HG03135 (cell line): ENCODE measurements at regions not wholly inside any gene's neighbourhood (a gene's known extent, or its start where the extent isn't known, plus 50 kb on each side); places are given as distances from the start of the nearest gene placed in this dataset.

Experiments used
- ATAC-seq: cut with Tn5 transposase; IDR thresholded peaks from one replicate; pipeline ENCODE4 v1.9.1; 2021; ENCODE audit warnings: mild to moderate bottlenecking, moderate library complexity; ENCODE audit not compliant: unreplicated experiment

GRCh38 chr18:51397347-51397962, 200.0 kb upstream of the MEX3C start:
- ATAC-seq: no peak

- no peak for ATAC-seq
Measured at GRCh38 chr18:51398104-51398503, 200.6 kb upstream of the MEX3C start.

- no peak for ATAC-seq
Measured at GRCh38 chr18:51399491-51400122, 202.1 kb upstream of the MEX3C start.

GRCh38 chr18:51400721-51401120, 203.2 kb upstream of the MEX3C start:
- ATAC-seq: no peak

- no peak for ATAC-seq
Measured at GRCh38 chr18:51401912-51402311, 204.4 kb upstream of the MEX3C start.

GRCh38 chr18:51404620-51405019, 207.1 kb upstream of the MEX3C start:
- ATAC-seq: no peak

- ATAC-seq: no peak
Measured at GRCh38 chr18:51405683-51406477, 208.4 kb upstream of the MEX3C start.

- no peak for ATAC-seq
Measured at GRCh38 chr18:51417643-51418483, 220.4 kb upstream of the MEX3C start.

- ATAC-seq: no peak
Measured at GRCh38 chr18:51425475-51425874, 228.0 kb upstream of the MEX3C start.

GRCh38 chr18:51425889-51426288, 228.4 kb upstream of the MEX3C start:
- no peak for ATAC-seq

- ATAC-seq: no peak
Measured at GRCh38 chr18:51426996-51427395, 229.5 kb upstream of the MEX3C start.

- no peak for ATAC-seq
Measured at GRCh38 chr18:51429644-51430043, 232.2 kb upstream of the MEX3C start.

GRCh38 chr18:51430538-51430937, 233.1 kb upstream of the MEX3C start:
- no peak for ATAC-seq

GRCh38 chr18:51433296-51433695, 235.8 kb upstream of the MEX3C start:
- no peak for ATAC-seq

- ATAC-seq: no peak
Measured at GRCh38 chr18:51433881-51434280, 236.4 kb upstream of the MEX3C start.

- ATAC-seq: no peak
Measured at GRCh38 chr18:51437280-51438271, 240.1 kb upstream of the MEX3C start.

GRCh38 chr18:51438797-51439350, 241.4 kb upstream of the MEX3C start:
- no peak for ATAC-seq

GRCh38 chr18:51442012-51442411, 244.5 kb upstream of the MEX3C start:
- no peak for ATAC-seq

GRCh38 chr18:51446571-51447210, 249.2 kb upstream of the MEX3C start:
- no peak for ATAC-seq
